ENCODE measurements at regions not wholly inside any gene's neighbourhood (a gene's known extent, or its start where the extent isn't known, plus 50 kb on each side); places are given as distances from the start of the nearest gene placed in this dataset.

- Histone ChIP-seq H3K4me3 (ENCODE audit: severe bottlenecking) (no peak overlapping the region), H3K9me3 (ENCODE audit: severe bottlenecking) (no peaks in the 10 kb centered on the region), H3K36me3 (ENCODE audit: low read depth) (no peaks in the 10 kb centered on the region), H3K4me1 (ENCODE audit: insufficient read depth, poor library complexity, severe bottlenecking) (no peaks in the 10 kb centered on the region), H3K27me3 (ENCODE audit: insufficient read depth, poor library complexity, severe bottlenecking) (no peaks in the 10 kb centered on the region), H3K27ac (ENCODE audit: poor library complexity, severe bottlenecking) (no peak overlapping the region)
- TF ChIP-seq, protein P1, sequence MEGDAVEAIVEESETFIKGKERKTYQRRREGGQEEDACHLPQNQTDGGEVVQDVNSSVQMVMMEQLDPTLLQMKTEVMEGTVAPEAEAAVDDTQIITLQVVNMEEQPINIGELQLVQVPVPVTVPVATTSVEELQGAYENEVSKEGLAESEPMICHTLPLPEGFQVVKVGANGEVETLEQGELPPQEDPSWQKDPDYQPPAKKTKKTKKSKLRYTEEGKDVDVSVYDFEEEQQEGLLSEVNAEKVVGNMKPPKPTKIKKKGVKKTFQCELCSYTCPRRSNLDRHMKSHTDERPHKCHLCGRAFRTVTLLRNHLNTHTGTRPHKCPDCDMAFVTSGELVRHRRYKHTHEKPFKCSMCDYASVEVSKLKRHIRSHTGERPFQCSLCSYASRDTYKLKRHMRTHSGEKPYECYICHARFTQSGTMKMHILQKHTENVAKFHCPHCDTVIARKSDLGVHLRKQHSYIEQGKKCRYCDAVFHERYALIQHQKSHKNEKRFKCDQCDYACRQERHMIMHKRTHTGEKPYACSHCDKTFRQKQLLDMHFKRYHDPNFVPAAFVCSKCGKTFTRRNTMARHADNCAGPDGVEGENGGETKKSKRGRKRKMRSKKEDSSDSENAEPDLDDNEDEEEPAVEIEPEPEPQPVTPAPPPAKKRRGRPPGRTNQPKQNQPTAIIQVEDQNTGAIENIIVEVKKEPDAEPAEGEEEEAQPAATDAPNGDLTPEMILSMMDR (IDR thresholded peaks at IDR 0.05; ENCODE audit: poor library complexity, severe bottlenecking) = no peak
- DNase-seq (ENCODE audit: low spot score) (no peak), ATAC-seq (ENCODE audit: low read depth) (no peak)
Observed at GRCh38 chr12:24421759-24422158, 472.3 kb upstream of the SOX5 start.

- H3K36me3 ChIP-seq (ENCODE audit: low read depth) = no peaks in the 10 kb centered on the region
- ATAC-seq (ENCODE audit: low read depth) (no peak), DNase-seq (ENCODE audit: low spot score) (no peak)
- H3K27me3 ChIP-seq (ENCODE audit: insufficient read depth, poor library complexity, severe bottlenecking) = no peaks in the 10 kb centered on the region
- TF ChIP-seq, protein P1 (IDR thresholded peaks at IDR 0.05; ENCODE audit: poor library complexity, severe bottlenecking) = no peak
- no peaks in the 10 kb centered on the region for H3K4me1 ChIP-seq (ENCODE audit: insufficient read depth, poor library complexity, severe bottlenecking)
- no peaks in the 10 kb centered on the region for H3K9me3 ChIP-seq (ENCODE audit: severe bottlenecking)
- H3K4me3 ChIP-seq (ENCODE audit: severe bottlenecking) = no peak overlapping the region
- H3K27ac ChIP-seq (ENCODE audit: poor library complexity, severe bottlenecking) = no peak overlapping the region
Observed at GRCh38 chr12:24418157-24418556, 468.7 kb upstream of the SOX5 start.

DNA sequence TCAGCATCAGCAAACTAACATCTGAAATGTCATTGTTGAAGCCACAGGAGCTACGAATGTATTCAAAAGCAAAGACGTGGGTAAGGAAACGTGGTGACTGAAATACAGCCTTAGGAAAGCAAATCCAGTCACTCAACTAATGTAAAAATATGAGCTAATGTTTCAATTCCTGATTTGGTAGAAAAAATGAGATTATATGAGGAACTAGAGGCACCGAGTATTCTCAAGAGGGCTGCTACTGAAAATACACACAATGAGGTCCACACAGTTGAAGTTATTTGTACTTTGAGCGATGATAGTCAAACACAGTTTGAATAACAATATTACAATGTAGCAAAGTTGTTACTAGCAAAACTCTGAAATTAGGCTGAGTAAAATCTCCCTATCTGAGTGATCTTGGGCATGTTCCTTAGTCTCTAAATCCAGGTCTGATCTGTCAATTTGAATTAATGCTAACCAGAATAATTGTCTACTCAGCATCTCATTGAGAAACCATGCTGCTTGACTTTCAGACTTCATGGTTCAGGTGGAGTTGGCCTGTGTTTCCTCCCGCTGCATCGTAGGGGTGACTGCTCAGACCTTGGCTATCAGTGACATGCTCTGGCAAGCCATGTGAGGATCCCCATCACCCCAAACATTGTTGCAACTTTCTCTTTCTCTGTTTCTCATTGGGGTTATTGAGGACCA, 467.1 kb upstream of the SOX5 start:
- ATAC-seq (ENCODE audit: low read depth) (no peak), DNase-seq (ENCODE audit: low spot score) (no peak)
- TF ChIP-seq, protein P1 (IDR thresholded peaks at IDR 0.05; ENCODE audit: poor library complexity, severe bottlenecking) = no peak
- H3K4me1 ChIP-seq (ENCODE audit: insufficient read depth, poor library complexity, severe bottlenecking) = no peaks in the 10 kb centered on the region
- H3K27ac ChIP-seq (ENCODE audit: poor library complexity, severe bottlenecking) = no peak overlapping the region
- no peaks in the 10 kb centered on the region for H3K36me3 ChIP-seq (ENCODE audit: low read depth)
- H3K9me3 ChIP-seq (ENCODE audit: severe bottlenecking) = no peaks in the 10 kb centered on the region
- no peak overlapping the region for H3K4me3 ChIP-seq (ENCODE audit: severe bottlenecking)
- no peaks in the 10 kb centered on the region for H3K27me3 ChIP-seq (ENCODE audit: insufficient read depth, poor library complexity, severe bottlenecking)

GRCh38 chr12:24415934-24416333, 466.5 kb upstream of the SOX5 start:
- H3K9me3 ChIP-seq (ENCODE audit: severe bottlenecking) = no peaks in the 10 kb centered on the region
- DNase-seq (ENCODE audit: low spot score) (no peak), ATAC-seq (ENCODE audit: low read depth) (no peak)
- no peaks in the 10 kb centered on the region for H3K36me3 ChIP-seq (ENCODE audit: low read depth)
- H3K27ac ChIP-seq (ENCODE audit: poor library complexity, severe bottlenecking) = no peak overlapping the region
- H3K4me3 ChIP-seq (ENCODE audit: severe bottlenecking) = no peak overlapping the region
- TF ChIP-seq, protein P1 (IDR thresholded peaks at IDR 0.05; ENCODE audit: poor library complexity, severe bottlenecking) = no peak
- no peaks in the 10 kb centered on the region for H3K27me3 ChIP-seq (ENCODE audit: insufficient read depth, poor library complexity, severe bottlenecking)
- no peaks in the 10 kb centered on the region for H3K4me1 ChIP-seq (ENCODE audit: insufficient read depth, poor library complexity, severe bottlenecking)

DNA sequence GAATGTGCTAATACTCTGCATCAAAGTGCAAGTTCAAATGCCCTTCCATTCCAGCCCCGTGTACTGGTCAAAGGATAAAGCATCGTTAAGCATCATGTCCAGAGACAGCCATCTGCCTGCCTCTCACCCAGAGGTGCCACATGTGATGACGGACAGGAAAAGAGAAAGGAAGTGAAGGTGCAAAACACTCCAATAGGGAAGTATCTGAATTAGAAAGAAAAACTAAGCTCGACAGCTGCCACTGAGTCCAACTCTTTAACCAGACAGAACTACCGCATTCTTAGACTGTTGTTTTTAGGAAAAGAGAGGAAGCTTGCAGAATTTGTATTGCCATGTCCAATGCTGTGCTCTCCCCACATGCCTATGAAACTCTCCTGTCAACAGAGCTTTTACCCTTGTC, 465.0 kb upstream of the SOX5 start:
- DNase-seq (ENCODE audit: low spot score) = no peak
- Histone ChIP-seq H3K27me3 (ENCODE audit: insufficient read depth, poor library complexity, severe bottlenecking) (no peaks in the 10 kb centered on the region), H3K36me3 (ENCODE audit: low read depth) (no peaks in the 10 kb centered on the region), H3K4me1 (ENCODE audit: insufficient read depth, poor library complexity, severe bottlenecking) (no peaks in the 10 kb centered on the region), H3K9me3 (ENCODE audit: severe bottlenecking) (no peaks in the 10 kb centered on the region), H3K4me3 (ENCODE audit: severe bottlenecking) (no peak overlapping the region), H3K27ac (ENCODE audit: poor library complexity, severe bottlenecking) (no peak overlapping the region)
- no peak for ATAC-seq (ENCODE audit: low read depth)
- TF ChIP-seq, protein P1 (IDR thresholded peaks at IDR 0.05; ENCODE audit: poor library complexity, severe bottlenecking) = no peak

Data from RWPE2 (cell line).